PC-3 (cell line): ENCODE measurements at regions not wholly inside any gene's neighbourhood (a gene's known extent, or its start where the extent isn't known, plus 50 kb on each side); places are given as distances from the start of the nearest gene placed in this dataset.

Source experiments
- ATAC-seq: fragments of 200-7000 bp; cut with Tn5 transposase; 2 replicates; pipeline ENCODE4 v1.9.1; 2020; ENCODE audit warnings: mild to moderate bottlenecking, moderate library complexity
- BruUV-seq: library from RNA; stranded (reverse); fragments of 400-500 nt; replicated peaks from 2 replicates; lab custom pipeline; 2021; lab: Mats Ljungman, UMichigan
- CTCF ChIA-PET: fragments of 300-600 bp; sonication (Branson Sonifier 250); formaldehyde crosslinking; loops from one replicate; lab custom pipeline; 2022; ENCODE audit warnings: antibody characterized with exemption; lab: Charles Lee
- POLR2A ChIA-PET: fragments of 300-600 bp; sonication (Branson Sonifier 250); formaldehyde crosslinking; loops from one replicate; lab custom pipeline; 2022; ENCODE audit warnings: antibody characterized with exemption; ENCODE audit not compliant: unreplicated experiment; lab: Charles Lee
- DNase-seq: peaks from one replicate; pipeline ENCODE4 v3.0.0-alpha.2; 2015
- H2AFZ ChIP-seq: fragments of 300-600 bp; sonication (generic); 2 replicates; pipeline ENCODE4 v1.6.0; 2016; ENCODE audit warnings: antibody characterized with exemption, low read length
- H3F3A ChIP-seq: fragments of 300-600 bp; sonication (generic); one replicate; pipeline ENCODE4 v1.6.0; 2017; ENCODE audit warnings: antibody characterized with exemption, low read length, control low read depth, mild to moderate bottlenecking; ENCODE audit not compliant: unreplicated experiment
- H3K27ac ChIP-seq: fragments of 300-600 bp; sonication (generic); 2 replicates; pipeline ENCODE4 v1.5.1; 2016; ENCODE audit warnings: mild to moderate bottlenecking, low read length
- H3K27me3 ChIP-seq: fragments of 300-600 bp; sonication (generic); 2 replicates; pipeline ENCODE4 v1.6.1; 2016; ENCODE audit warnings: low read length, mixed read lengths
- H3K36me3 ChIP-seq: fragments of 300-600 bp; sonication (generic); 2 replicates; pipeline ENCODE4 v1.6.1; 2016; ENCODE audit warnings: low read depth, mixed run types, low read length, mixed read lengths
- H3K4me1 ChIP-seq: fragments of 300-600 bp; sonication (generic); 2 replicates; pipeline ENCODE4 v1.5.1; 2016; ENCODE audit warnings: low read length; ENCODE audit not compliant: insufficient read depth
- H3K4me2 ChIP-seq: fragments of 300-600 bp; sonication (generic); 2 replicates; pipeline ENCODE4 v1.6.0; 2016; ENCODE audit warnings: low read length
- H3K4me3 ChIP-seq: fragments of 300-600 bp; sonication (generic); 2 replicates; pipeline ENCODE4 v1.5.1; 2016; ENCODE audit warnings: mild to moderate bottlenecking, low read length, mixed read lengths
- H3K79me2 ChIP-seq: fragments of 300-600 bp; sonication (generic); 2 replicates; pipeline ENCODE4 v1.6.1; 2017; ENCODE audit warnings: low read length, mixed read lengths
- H3K9ac ChIP-seq: fragments of 300-600 bp; sonication (generic); 2 replicates; pipeline ENCODE4 v1.6.0; 2016; ENCODE audit warnings: mild to moderate bottlenecking, low read length
- H3K9me2 ChIP-seq: fragments of 300-600 bp; sonication (generic); replicated peaks from 2 replicates; pipeline ENCODE4 v1.6.1; 2016; ENCODE audit warnings: mixed run types, low read length, mixed read lengths
- H3K9me3 ChIP-seq: fragments of 300-600 bp; sonication (generic); 2 replicates; pipeline ENCODE4 v1.6.1; 2016; ENCODE audit warnings: low read length, mixed read lengths
- H4K20me1 ChIP-seq: fragments of 300-600 bp; sonication (generic); 2 replicates; pipeline ENCODE4 v1.6.1; 2016; ENCODE audit warnings: low read length, mixed read lengths
- EZH2 ChIP-seq: fragments of 300-600 bp; sonication (generic); IDR thresholded peaks from one replicate; pipeline ENCODE4 v1.6.1; 2017; ENCODE audit warnings: antibody characterized with exemption, mild to moderate bottlenecking, low read length; ENCODE audit not compliant: unreplicated experiment
- EZH2phosphoT487 ChIP-seq: fragments of 300-600 bp; sonication (generic); IDR thresholded peaks from 2 replicates; pipeline ENCODE4 v1.6.1; 2018; ENCODE audit warnings: mild to moderate bottlenecking, antibody characterized with exemption, low read length, borderline replicate concordance
- intact Hi-C: fragments of 100-400 bp; cut with micrococcal nuclease; formaldehyde crosslinking; loops from 2 replicates; pipeline ENCODE4 v1.9.0; 2023
- TF ChIP-seq, protein P1 (sequence below): fragments of 300-600 bp; sonication (generic); conservative IDR thresholded peaks from 2 replicates; pipeline ENCODE4 v1.5.1; 2017; ENCODE audit warnings: antibody characterized with exemption, low read depth, mild to moderate bottlenecking, low read length

DNA sequence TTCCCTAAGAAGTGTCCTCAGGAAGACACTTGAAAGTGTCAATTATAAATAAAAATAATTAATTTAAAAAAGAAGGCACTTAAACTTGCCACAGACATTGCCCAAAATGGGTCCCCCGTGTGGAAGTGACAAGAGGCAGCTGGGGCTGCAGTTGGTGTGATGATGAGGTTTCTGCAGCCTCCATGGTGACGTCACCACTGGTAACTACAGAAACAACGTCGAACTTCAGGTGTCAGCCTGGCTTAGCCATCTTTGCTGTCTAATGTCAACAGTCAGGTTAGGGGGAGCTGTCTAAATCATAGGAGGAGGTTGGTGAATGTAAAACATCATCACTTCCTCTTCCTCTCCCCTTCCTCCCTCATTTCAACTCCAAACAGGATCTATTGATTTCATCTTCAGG is 328.6 kb downstream of the MN1 start:
- no peak for ATAC-seq
- Histone ChIP-seq H3K27ac (peak overlapping the region; percentile 99), H3K27me3 (no peaks in the 10 kb centered on the region), H3K9me3 (no peaks in the 10 kb centered on the region), H3K79me2 (peaks cover 8% of the 10 kb centered on the region), H3K4me2 (peak overlapping the region; percentile 42; the same call in 1 of the 2 replicates), H3K9ac (peak overlapping the region; percentile 70; the same call in 1 of the 2 replicates), H3F3A (peaks cover 5% of the 10 kb centered on the region), H3K4me1 (peaks cover 45% of the 10 kb centered on the region), H2AFZ (no peak overlapping the region), H3K4me3 (no peak overlapping the region), H3K9me2 (no peaks in the 10 kb centered on the region), H3K36me3 (no peaks in the 10 kb centered on the region), H4K20me1 (no peaks in the 10 kb centered on the region)
- intact Hi-C loops = no loop called here
- ChIA-PET CTCF (no interaction called here), POLR2A (no interaction called here)
- TF ChIP-seq EZH2phosphoT487 = no peak
- TF ChIP-seq, protein P1, sequence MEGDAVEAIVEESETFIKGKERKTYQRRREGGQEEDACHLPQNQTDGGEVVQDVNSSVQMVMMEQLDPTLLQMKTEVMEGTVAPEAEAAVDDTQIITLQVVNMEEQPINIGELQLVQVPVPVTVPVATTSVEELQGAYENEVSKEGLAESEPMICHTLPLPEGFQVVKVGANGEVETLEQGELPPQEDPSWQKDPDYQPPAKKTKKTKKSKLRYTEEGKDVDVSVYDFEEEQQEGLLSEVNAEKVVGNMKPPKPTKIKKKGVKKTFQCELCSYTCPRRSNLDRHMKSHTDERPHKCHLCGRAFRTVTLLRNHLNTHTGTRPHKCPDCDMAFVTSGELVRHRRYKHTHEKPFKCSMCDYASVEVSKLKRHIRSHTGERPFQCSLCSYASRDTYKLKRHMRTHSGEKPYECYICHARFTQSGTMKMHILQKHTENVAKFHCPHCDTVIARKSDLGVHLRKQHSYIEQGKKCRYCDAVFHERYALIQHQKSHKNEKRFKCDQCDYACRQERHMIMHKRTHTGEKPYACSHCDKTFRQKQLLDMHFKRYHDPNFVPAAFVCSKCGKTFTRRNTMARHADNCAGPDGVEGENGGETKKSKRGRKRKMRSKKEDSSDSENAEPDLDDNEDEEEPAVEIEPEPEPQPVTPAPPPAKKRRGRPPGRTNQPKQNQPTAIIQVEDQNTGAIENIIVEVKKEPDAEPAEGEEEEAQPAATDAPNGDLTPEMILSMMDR = no peak
- no peak for DNase-seq
- no TSS peak for BruUV-seq

DNA sequence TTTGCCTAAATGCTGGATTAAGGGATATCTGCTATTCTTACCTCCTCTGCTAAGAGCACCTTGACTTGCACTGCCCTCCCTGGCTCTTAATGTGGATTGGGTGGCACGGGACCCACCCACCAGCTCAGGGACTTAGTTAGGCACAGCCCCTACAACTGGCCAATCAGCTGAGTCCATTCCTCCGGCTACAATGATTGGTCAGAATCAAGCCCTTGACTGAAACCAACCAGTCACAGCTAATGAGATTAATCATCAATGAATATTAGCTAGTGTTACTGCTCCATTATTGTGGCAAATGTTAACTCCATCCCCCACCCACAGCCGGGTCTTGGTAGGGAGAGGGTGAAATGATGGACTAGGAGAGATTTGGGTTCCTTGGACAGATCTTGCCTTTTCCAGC is 328.0 kb downstream of the MN1 start:
- no peaks in the 10 kb centered on the region for H3K27me3 ChIP-seq
- no peaks in the 10 kb centered on the region for H3K36me3 ChIP-seq
- no peaks in the 10 kb centered on the region for H4K20me1 ChIP-seq
- no TSS peak for BruUV-seq
- H2AFZ ChIP-seq = no peak overlapping the region
- peak overlapping the region; percentile 14; the same call in 1 of the 2 replicates for H3K4me3 ChIP-seq
- POLR2A ChIA-PET = no interaction called here
- H3K9ac ChIP-seq = peak overlapping the region; percentile 70
- H3K79me2 ChIP-seq = peaks cover 11% of the 10 kb centered on the region
- peak overlapping the region; percentile 42 for H3K4me2 ChIP-seq
- CTCF ChIA-PET = no interaction called here
- TF ChIP-seq, protein P1 = no peak
- TF ChIP-seq EZH2 = no peak
- TF ChIP-seq EZH2phosphoT487 = no peak
- H3K9me3 ChIP-seq = no peaks in the 10 kb centered on the region
- H3K9me2 ChIP-seq = no peaks in the 10 kb centered on the region
- H3F3A ChIP-seq = peaks cover 5% of the 10 kb centered on the region
- ATAC-seq (no peak), DNase-seq (peak; percentile 57)
- H3K4me1 ChIP-seq = peaks cover 45% of the 10 kb centered on the region
- peak overlapping the region; percentile 99 for H3K27ac ChIP-seq
- intact Hi-C loops = no loop called here

DNA sequence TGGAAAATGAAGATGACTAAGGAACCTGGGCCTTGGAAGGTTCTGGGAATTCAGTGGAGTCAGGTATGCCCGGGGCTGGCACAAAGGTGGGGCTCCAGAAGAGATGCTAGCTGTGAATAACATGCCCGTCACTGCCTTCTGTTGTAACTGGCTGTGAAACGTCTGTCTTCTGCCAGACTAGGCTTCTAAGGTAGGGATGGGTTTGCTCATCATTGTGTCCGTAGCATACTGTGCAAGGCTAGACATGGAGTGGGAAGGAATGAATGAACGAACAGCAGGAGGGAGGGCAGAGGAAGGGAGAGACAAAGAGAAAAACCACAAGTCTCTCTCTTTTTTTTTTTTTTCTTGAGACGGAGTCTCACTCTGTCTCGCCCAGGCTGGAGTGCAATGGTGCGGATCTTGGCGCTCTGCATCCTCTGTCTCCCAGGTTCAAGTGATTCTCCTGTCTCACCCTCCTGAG is 327.4 kb downstream of the MN1 start:
- ChIA-PET POLR2A (interaction anchor here (0.7 kb wide), 1 partner anchor 445 kb away, joined by 6 read pairs; no protein-coding TSS in a partner anchor), CTCF (interaction anchor here (0.7 kb wide), 1 partner anchor 195 kb away, joined by 3 read pairs; no protein-coding TSS in a partner anchor)
- no peaks in the 10 kb centered on the region for H3K9me3 ChIP-seq
- H3K36me3 ChIP-seq = no peaks in the 10 kb centered on the region
- peaks cover 17% of the 10 kb centered on the region for H3K79me2 ChIP-seq
- H2AFZ ChIP-seq = no peak overlapping the region
- intact Hi-C loops = no loop called here
- no peak for TF ChIP-seq EZH2
- TF ChIP-seq, protein P1 = no peak
- TF ChIP-seq EZH2phosphoT487 = no peak
- DNase-seq = peak; percentile 77
- peak overlapping the region; percentile 99 for H3K27ac ChIP-seq
- H3K9me2 ChIP-seq = no peaks in the 10 kb centered on the region
- H3K9ac ChIP-seq = peak overlapping the region; percentile 70
- H3F3A ChIP-seq = peaks cover 5% of the 10 kb centered on the region
- ATAC-seq = peak; percentile 12; the same call in 1 of the 2 replicates
- H3K4me2 ChIP-seq = peak overlapping the region; percentile 42
- no TSS peak for BruUV-seq
- H3K27me3 ChIP-seq = no peaks in the 10 kb centered on the region
- H3K4me1 ChIP-seq = peaks cover 45% of the 10 kb centered on the region
- H4K20me1 ChIP-seq = no peaks in the 10 kb centered on the region
- H3K4me3 ChIP-seq = peak overlapping the region; percentile 14; the same call in 1 of the 2 replicates
